GM13976 (cell line): ENCODE measurements at regions not wholly inside any gene's neighbourhood (a gene's known extent, or its start where the extent isn't known, plus 50 kb on each side); places are given as distances from the start of the nearest gene placed in this dataset.

Source experiments
- DNase-seq: peaks from one replicate; pipeline ENCODE4 v3.0.0; 2012; ENCODE audit warnings: low spot score
- in situ Hi-C: fragments of 300-500 bp; cut with MboI; formaldehyde crosslinking; loops from one replicate; pipeline ENCODE4 v1.12.0; 2022; ENCODE audit warnings: low sequenced_read_pairs, mixed read lengths, inconsistent platforms; ENCODE audit not compliant: unreplicated experiment
- TF ChIP-seq, protein P1 (sequence below): IDR thresholded peaks from 2 replicates; pipeline ENCODE4 v1.5.1; 2012; ENCODE audit warnings: borderline replicate concordance, mild to moderate bottlenecking; ENCODE audit not compliant: insufficient read depth; ENCODE audit errors: extremely low read depth, missing control alignments, control extremely low read depth

DNA sequence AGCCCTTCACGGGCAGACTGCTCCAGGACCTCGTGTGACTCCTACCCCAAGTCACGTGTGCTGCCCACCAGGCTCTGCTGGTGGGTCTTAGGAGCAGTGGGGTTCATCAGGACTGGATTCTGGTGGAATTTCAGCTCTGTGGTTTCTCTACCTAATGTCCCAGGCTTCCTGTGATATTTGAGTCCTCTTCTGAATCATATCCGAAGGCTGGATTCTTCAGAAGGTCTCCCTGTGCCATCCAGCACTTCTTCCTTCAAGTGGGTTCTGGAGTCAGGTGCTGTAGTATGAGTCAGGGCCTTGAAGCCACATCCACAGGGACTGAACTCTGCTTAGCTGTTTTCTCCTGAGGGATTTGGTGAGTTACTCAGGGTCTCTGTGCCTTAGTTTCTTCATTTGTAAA is 850.2 kb upstream of the CELF4 start:
- no peak for DNase-seq
- in situ Hi-C loops, result no loop called here
- TF ChIP-seq, protein P1, sequence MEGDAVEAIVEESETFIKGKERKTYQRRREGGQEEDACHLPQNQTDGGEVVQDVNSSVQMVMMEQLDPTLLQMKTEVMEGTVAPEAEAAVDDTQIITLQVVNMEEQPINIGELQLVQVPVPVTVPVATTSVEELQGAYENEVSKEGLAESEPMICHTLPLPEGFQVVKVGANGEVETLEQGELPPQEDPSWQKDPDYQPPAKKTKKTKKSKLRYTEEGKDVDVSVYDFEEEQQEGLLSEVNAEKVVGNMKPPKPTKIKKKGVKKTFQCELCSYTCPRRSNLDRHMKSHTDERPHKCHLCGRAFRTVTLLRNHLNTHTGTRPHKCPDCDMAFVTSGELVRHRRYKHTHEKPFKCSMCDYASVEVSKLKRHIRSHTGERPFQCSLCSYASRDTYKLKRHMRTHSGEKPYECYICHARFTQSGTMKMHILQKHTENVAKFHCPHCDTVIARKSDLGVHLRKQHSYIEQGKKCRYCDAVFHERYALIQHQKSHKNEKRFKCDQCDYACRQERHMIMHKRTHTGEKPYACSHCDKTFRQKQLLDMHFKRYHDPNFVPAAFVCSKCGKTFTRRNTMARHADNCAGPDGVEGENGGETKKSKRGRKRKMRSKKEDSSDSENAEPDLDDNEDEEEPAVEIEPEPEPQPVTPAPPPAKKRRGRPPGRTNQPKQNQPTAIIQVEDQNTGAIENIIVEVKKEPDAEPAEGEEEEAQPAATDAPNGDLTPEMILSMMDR, result no peak

- TF ChIP-seq, protein P1, result no peak
- in situ Hi-C loops, result no loop called here
- DNase-seq, result no peak
Measured at GRCh38 chr18:38413193-38413592, 847.6 kb upstream of the CELF4 start.

DNA sequence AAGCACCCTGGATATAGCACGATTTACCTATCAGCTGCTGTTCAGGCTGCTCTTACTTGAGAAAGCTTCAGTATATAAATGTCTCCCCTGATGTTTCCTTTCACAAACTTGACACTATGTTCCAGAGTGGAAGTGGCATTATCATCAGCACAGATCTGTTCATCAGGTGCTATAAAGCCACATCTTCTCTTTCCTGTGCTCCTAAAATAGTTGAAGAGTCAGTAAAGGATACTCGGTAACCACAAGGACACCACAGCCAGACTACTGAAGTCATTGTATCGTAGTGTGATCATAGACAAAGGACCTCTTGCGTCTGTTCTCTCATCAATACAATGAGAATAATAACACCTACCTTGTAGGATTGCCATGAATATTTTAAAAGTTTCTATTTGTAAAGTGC is 841.0 kb upstream of the CELF4 start:
- TF ChIP-seq, protein P1, result no peak
- in situ Hi-C loops, result no loop called here
- DNase-seq, result no peak

DNA sequence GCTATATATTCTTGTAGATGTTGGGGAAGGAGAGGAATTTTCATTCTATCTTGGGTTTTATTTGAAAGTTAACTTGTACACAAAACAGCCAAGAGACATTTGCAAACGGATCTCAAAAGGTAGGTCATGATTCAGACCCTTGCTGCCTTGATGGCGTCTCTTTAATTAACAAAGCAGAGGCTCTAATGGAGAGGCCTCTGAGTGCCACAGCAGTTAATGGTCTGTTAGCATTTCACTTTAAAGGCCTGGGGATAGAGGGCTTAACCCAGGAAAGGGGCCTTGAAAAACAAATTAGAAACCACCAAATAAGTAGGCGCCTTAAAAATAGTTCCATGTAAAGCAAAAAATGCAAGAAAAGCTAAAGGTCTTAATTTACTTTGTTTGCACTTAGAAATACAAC is 836.9 kb upstream of the CELF4 start:
- TF ChIP-seq, protein P1, result no peak
- in situ Hi-C loops, result no loop called here
- DNase-seq, result no peak

DNA sequence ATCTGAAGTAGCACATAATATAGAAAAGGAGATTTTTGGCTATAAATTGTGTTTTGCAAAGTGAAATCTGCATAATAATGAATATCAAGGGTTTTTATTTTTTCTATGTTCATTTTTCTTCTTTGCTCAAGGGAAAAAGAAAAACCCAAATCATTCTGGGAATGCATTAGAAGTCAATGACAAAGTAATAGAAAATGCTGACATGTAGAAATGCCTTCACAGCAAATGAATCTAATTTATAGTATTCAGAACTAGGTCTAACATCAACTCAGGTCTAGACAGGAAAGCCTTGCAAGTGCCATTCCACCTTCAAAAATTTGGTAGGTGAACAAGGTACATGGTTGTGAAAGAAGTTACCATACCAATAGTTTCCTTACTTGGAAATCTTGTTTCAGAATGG is 831.5 kb upstream of the CELF4 start:
- in situ Hi-C loops, result no loop called here
- TF ChIP-seq, protein P1, result no peak
- DNase-seq, result no peak

GRCh38 chr18:38386146-38386545 is 820.5 kb upstream of the CELF4 start:
- TF ChIP-seq, protein P1, result no peak
- no peak for DNase-seq
- in situ Hi-C loops, result no loop called here
